SK-N-SH (cell line): ENCODE measurements at regions not wholly inside any gene's neighbourhood (a gene's known extent, or its start where the extent isn't known, plus 50 kb on each side); places are given as distances from the start of the nearest gene placed in this dataset.
"Not testable (repeated sequence)": the region's sequence is repeated elsewhere in the genome, so short reads cannot be mapped to it uniquely, and the experiment has no call there.

Experiments
- CTCF ChIA-PET: fragments of 300-600, 350-600 bp; formaldehyde crosslinking; extraction: SDS; loops from one replicate; lab custom pipeline; 2021; lab: Yijun Ruan, JAX
- POLR2A ChIA-PET: fragments of 350-600 bp; sonication (Branson Sonifier 250); formaldehyde crosslinking; extraction: SDS; loops from one replicate; lab custom pipeline; 2020; ENCODE audit warnings: antibody characterized with exemption, inconsistent platforms; lab: Yijun Ruan, JAX
- DNase-seq: peaks from one replicate; pipeline ENCODE4 v3.0.0; 2012
- H2AFZ ChIP-seq: fragments of 200-600 bp; sonication (generic); 2 replicates; pipeline ENCODE4 v1.8.1; 2016; ENCODE audit warnings: antibody characterized with exemption, mild to moderate bottlenecking, low read depth
- H3F3A ChIP-seq: fragments of 200-600 bp; sonication (generic); replicated peaks from 2 replicates; pipeline ENCODE3; 2016; ENCODE audit warnings: antibody characterized with exemption, mild to moderate bottlenecking; ENCODE audit not compliant: insufficient read depth
- H3K27ac ChIP-seq, 2 experiments: fragments of 200-500 bp in 1 of 2; fragments of 200-600 bp in 1 of 2; sonication (Bioruptor generic) in 1 of 2; sonication (generic), shearing (Covaris generic) in 1 of 2; 2 replicates each; pipeline versions ENCODE4 v1.5.1 to v1.6.1; 2014 to 2016; ENCODE audit warnings: low read depth in 2 of 2, inconsistent platforms in 1 of 2, low read length in 1 of 2, mild to moderate bottlenecking in 1 of 2, mixed read lengths in 1 of 2
- H3K27me3 ChIP-seq: fragments of 200-600 bp; sonication (generic), shearing (Covaris generic); 2 replicates; pipeline ENCODE4 v1.6.1; 2016; ENCODE audit warnings: mixed run types; ENCODE audit not compliant: insufficient read depth
- H3K36me3 ChIP-seq, 2 experiments: fragments of 200-500 bp in 1 of 2; fragments of 200-600 bp in 1 of 2; sonication (Bioruptor generic) in 1 of 2; sonication (generic) in 1 of 2; replicated peaks in 1 of 2; 2 replicates each; pipeline versions ENCODE3 to v1.5.1; 2014 to 2016; ENCODE audit warnings: low read length in 1 of 2, mild to moderate bottlenecking in 1 of 2; ENCODE audit not compliant: insufficient read depth in 2 of 2, control insufficient read depth in 1 of 2
- H3K4me1 ChIP-seq, 2 experiments: fragments of 200-500 bp in 1 of 2; fragments of 200-600 bp in 1 of 2; sonication (Bioruptor generic) in 1 of 2; sonication (generic), shearing (Covaris generic) in 1 of 2; 2 replicates each; pipeline versions ENCODE4 v1.5.1 to v1.6.1; 2014 to 2016; ENCODE audit warnings: low read depth in 1 of 2, low read length in 1 of 2, mixed run types in 1 of 2; ENCODE audit not compliant: insufficient read depth in 2 of 2, control insufficient read depth in 1 of 2
- H3K4me2 ChIP-seq: fragments of 200-600 bp; sonication (generic), shearing (Covaris generic); 2 replicates; pipeline ENCODE4 v1.6.1; 2017; ENCODE audit warnings: mixed run types
- H3K4me3 ChIP-seq, 2 experiments: fragments of 200-500 bp in 1 of 2; fragments of 200-600 bp in 1 of 2; sonication (Bioruptor generic) in 1 of 2; sonication (generic), shearing (Covaris generic) in 1 of 2; 2 replicates each; pipeline versions ENCODE4 v1.5.1 to v1.8.1; 2014 to 2016; ENCODE audit warnings: low read depth in 2 of 2, inconsistent platforms in 1 of 2, low read length in 1 of 2, mild to moderate bottlenecking in 1 of 2, mixed read lengths in 1 of 2, moderate library complexity in 1 of 2
- H3K79me2 ChIP-seq: fragments of 200-600 bp; sonication (generic); 2 replicates; pipeline ENCODE4 v1.8.1; 2017; ENCODE audit warnings: mild to moderate bottlenecking; ENCODE audit not compliant: insufficient read depth
- H3K9ac ChIP-seq: fragments of 200-600 bp; sonication (generic); 2 replicates; pipeline ENCODE4 v1.6.1; 2017; ENCODE audit warnings: mixed run types
- H3K9me2 ChIP-seq: fragments of 200-600 bp; sonication (generic); 2 replicates; pipeline ENCODE4 v1.6.1; 2017; ENCODE audit warnings: mixed run types
- H3K9me3 ChIP-seq: fragments of 200-600 bp; sonication (generic); 2 replicates; pipeline ENCODE4 v1.6.1; 2017; ENCODE audit warnings: mixed run types, mild to moderate bottlenecking, moderate library complexity
- H4K20me1 ChIP-seq: fragments of 200-600 bp; sonication (generic); 2 replicates; pipeline ENCODE4 v1.6.1; 2017; ENCODE audit warnings: mild to moderate bottlenecking, mixed run types; ENCODE audit not compliant: insufficient read depth
- CHD2 ChIP-seq: fragments of 150-350 bp; IDR thresholded peaks from 2 replicates; pipeline ENCODE4 v1.6.1; 2018; ENCODE audit warnings: low read length; ENCODE audit not compliant: partially characterized antibody
- EP300 ChIP-seq, 2 experiments: IDR thresholded peaks; 2 replicates each; pipeline versions ENCODE4 v1.4.0 to v1.6.1; 2012; ENCODE audit warnings: borderline replicate concordance in 1 of 2, low read depth in 1 of 2, low read length in 1 of 2
- GABPA ChIP-seq: IDR thresholded peaks from 2 replicates; pipeline ENCODE4 v1.4.0; 2012; ENCODE audit warnings: low read depth, mild to moderate bottlenecking
- GATA2 ChIP-seq: sonication (generic); formaldehyde crosslinking; IDR thresholded peaks from 2 replicates; pipeline ENCODE4 v1.5.0; 2020; ENCODE audit warnings: mild to moderate bottlenecking, missing genetic modification reagents
- NRF1 ChIP-seq: IDR thresholded peaks from 2 replicates; pipeline ENCODE4 v1.6.1; 2012; ENCODE audit warnings: low read depth, mild to moderate bottlenecking, low read length
- RAD21 ChIP-seq: IDR thresholded peaks from 2 replicates; pipeline ENCODE4 v1.6.1; 2012; ENCODE audit warnings: mild to moderate bottlenecking, low read length
- WGBS: methylation state at CpG from one replicate; pipeline ENCODE4 v1.1.6; 2017; ENCODE audit warnings: low lambda C conversion rate; 5-methylcytosine and 5-hydroxymethylcytosine counted together
- TF ChIP-seq, protein P1 (sequence below): fragments of 200-600 bp; sonication (generic); IDR thresholded peaks from 2 replicates; pipeline ENCODE4 v1.6.1; 2017; ENCODE audit warnings: antibody characterized with exemption, mild to moderate bottlenecking, moderate library complexity
- TF ChIP-seq, protein P2 (sequence below): IDR thresholded peaks from 2 replicates; pipeline ENCODE4 v1.6.1; 2012; ENCODE audit warnings: mild to moderate bottlenecking, low read depth, low read length, moderate library complexity

DNA sequence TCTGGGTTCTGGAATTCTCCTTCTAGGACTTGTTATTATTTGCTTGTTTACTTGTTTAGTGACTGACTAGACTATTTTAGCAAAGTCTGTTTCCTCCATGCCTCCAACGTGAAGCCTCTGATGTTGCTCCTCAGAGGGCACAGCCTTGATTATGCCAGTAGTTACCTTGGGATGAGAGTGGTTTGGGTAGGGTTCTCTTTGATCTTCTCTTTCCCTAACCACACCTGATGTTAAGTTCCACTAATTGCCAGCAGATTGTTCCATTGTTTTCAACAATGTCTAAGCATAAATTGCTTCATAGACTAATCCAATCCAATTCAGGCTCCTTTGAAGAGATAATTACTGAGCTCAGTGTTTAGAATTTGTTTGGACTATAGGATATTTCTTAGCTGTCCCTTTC lies 352.7 kb upstream of the DIPK2B start:
- H3K9me3 ChIP-seq: 0 out of 2 replicates have a peak, but pooled peaks cover 4% of the 10 kb centered on the region
- WGBS: 31% methylated on average over 1 of the region's 1 CpG
- no peaks in the 10 kb centered on the region for H3K36me3 ChIP-seq
- H3K27me3 ChIP-seq: no peaks in the 10 kb centered on the region
- no peaks in the 10 kb centered on the region for H3K4me1 ChIP-seq
- ChIA-PET POLR2A (no interaction called here), CTCF (no interaction called here)
- TF ChIP-seq GATA2 (CRISPR knock-in tag): no peak
- no peak for TF ChIP-seq CHD2
- TF ChIP-seq GABPA: no peak
- TF ChIP-seq, protein P1, sequence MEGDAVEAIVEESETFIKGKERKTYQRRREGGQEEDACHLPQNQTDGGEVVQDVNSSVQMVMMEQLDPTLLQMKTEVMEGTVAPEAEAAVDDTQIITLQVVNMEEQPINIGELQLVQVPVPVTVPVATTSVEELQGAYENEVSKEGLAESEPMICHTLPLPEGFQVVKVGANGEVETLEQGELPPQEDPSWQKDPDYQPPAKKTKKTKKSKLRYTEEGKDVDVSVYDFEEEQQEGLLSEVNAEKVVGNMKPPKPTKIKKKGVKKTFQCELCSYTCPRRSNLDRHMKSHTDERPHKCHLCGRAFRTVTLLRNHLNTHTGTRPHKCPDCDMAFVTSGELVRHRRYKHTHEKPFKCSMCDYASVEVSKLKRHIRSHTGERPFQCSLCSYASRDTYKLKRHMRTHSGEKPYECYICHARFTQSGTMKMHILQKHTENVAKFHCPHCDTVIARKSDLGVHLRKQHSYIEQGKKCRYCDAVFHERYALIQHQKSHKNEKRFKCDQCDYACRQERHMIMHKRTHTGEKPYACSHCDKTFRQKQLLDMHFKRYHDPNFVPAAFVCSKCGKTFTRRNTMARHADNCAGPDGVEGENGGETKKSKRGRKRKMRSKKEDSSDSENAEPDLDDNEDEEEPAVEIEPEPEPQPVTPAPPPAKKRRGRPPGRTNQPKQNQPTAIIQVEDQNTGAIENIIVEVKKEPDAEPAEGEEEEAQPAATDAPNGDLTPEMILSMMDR: no peak
- TF ChIP-seq RAD21: no peak
- TF ChIP-seq EP300 (IDR thresholded peaks at IDR 0.05; ENCODE audit: borderline replicate concordance in 1 of 2, low read depth in 1 of 2, low read length in 1 of 2): no peak
- no peak for TF ChIP-seq NRF1
- TF ChIP-seq, protein P2, sequence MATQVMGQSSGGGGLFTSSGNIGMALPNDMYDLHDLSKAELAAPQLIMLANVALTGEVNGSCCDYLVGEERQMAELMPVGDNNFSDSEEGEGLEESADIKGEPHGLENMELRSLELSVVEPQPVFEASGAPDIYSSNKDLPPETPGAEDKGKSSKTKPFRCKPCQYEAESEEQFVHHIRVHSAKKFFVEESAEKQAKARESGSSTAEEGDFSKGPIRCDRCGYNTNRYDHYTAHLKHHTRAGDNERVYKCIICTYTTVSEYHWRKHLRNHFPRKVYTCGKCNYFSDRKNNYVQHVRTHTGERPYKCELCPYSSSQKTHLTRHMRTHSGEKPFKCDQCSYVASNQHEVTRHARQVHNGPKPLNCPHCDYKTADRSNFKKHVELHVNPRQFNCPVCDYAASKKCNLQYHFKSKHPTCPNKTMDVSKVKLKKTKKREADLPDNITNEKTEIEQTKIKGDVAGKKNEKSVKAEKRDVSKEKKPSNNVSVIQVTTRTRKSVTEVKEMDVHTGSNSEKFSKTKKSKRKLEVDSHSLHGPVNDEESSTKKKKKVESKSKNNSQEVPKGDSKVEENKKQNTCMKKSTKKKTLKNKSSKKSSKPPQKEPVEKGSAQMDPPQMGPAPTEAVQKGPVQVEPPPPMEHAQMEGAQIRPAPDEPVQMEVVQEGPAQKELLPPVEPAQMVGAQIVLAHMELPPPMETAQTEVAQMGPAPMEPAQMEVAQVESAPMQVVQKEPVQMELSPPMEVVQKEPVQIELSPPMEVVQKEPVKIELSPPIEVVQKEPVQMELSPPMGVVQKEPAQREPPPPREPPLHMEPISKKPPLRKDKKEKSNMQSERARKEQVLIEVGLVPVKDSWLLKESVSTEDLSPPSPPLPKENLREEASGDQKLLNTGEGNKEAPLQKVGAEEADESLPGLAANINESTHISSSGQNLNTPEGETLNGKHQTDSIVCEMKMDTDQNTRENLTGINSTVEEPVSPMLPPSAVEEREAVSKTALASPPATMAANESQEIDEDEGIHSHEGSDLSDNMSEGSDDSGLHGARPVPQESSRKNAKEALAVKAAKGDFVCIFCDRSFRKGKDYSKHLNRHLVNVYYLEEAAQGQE: no peak
- no peak overlapping the region for H3K27ac ChIP-seq
- H3K4me3 ChIP-seq: no peak overlapping the region
- no peaks in the 10 kb centered on the region for H4K20me1 ChIP-seq
- H2AFZ ChIP-seq: no peak overlapping the region
- no peak overlapping the region for H3K4me2 ChIP-seq
- H3F3A ChIP-seq: no peaks in the 10 kb centered on the region
- H3K79me2 ChIP-seq: no peaks in the 10 kb centered on the region
- no peak for DNase-seq
- no peak overlapping the region for H3K9ac ChIP-seq
- H3K9me2 ChIP-seq: peaks cover 3% of the 10 kb centered on the region; the same call in 1 of the 2 replicates

DNA sequence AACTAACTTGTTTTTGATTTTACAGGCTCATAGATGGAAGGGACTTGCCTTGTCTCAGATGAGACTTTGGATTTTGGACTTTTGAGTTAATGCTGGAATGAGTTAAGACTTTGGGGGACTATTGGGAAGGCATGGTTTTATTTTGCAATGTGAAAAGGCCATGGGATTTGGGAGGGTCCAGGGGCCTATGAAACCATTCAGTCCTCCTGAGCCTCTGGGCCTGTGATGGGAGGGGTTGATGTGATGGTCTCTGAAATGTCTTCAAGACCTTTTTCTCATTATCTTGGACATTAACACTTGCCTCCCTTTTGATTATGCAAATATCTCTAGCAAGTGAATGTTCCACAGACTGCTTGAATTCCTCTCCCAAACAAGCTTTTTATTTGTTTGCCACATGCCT lies 346.0 kb upstream of the DIPK2B start:
- CTCF ChIA-PET, H3K27ac ChIP-seq, DNase-seq, H3K27me3 ChIP-seq, POLR2A ChIA-PET, H3K4me1 ChIP-seq, H3K79me2 ChIP-seq, H2AFZ ChIP-seq, H3K9me3 ChIP-seq, H3K9ac ChIP-seq, H3K9me2 ChIP-seq, H3F3A ChIP-seq, H3K4me3 ChIP-seq, H4K20me1 ChIP-seq, H3K4me2 ChIP-seq, H3K36me3 ChIP-seq: not testable (repeated sequence)
